OCI-LY1 (cell line): ENCODE measurements at regions not wholly inside any gene's neighbourhood (a gene's known extent, or its start where the extent isn't known, plus 50 kb on each side); places are given as distances from the start of the nearest gene placed in this dataset.

ENCODE experiments used
- H2AFZ ChIP-seq: fragments of 200-600 bp; sonication (generic), shearing (Covaris generic); 2 replicates; pipeline ENCODE4 v1.6.0; 2014; ENCODE audit warnings: antibody characterized with exemption, mild to moderate bottlenecking, low read length
- H3F3A ChIP-seq: fragments of 200-600 bp; sonication (generic), shearing (Covaris generic); 2 replicates; pipeline ENCODE4 v1.6.0; 2014; ENCODE audit warnings: mild to moderate bottlenecking, antibody characterized with exemption, low read length, moderate library complexity; ENCODE audit not compliant: insufficient read depth
- H3K27ac ChIP-seq: fragments of 200-600 bp; sonication (generic); 2 replicates; pipeline ENCODE4 v1.5.1; 2014; ENCODE audit warnings: low read length, mixed run types, mild to moderate bottlenecking, low read depth; ENCODE audit not compliant: poor library complexity, severe bottlenecking
- H3K27me3 ChIP-seq: fragments of 200-600 bp; sonication (generic); 2 replicates; pipeline ENCODE4 v1.6.0; 2014; ENCODE audit warnings: antibody characterized with exemption, mild to moderate bottlenecking, low read length, moderate library complexity; ENCODE audit not compliant: insufficient read depth
- H3K36me3 ChIP-seq: fragments of 200-600 bp; sonication (generic); 2 replicates; pipeline ENCODE4 v1.6.1; 2014; ENCODE audit warnings: mild to moderate bottlenecking, antibody characterized with exemption, low read length, moderate library complexity, mixed read lengths; ENCODE audit not compliant: insufficient read depth
- H3K4me1 ChIP-seq: fragments of 200-600 bp; sonication (generic); 2 replicates; pipeline ENCODE4 v1.5.1; 2014; ENCODE audit warnings: mild to moderate bottlenecking, low read length, moderate library complexity; ENCODE audit not compliant: insufficient read depth, severe bottlenecking
- H3K4me2 ChIP-seq: fragments of 200-600 bp; sonication (generic), shearing (Covaris generic); 2 replicates; pipeline ENCODE4 v1.6.1; 2014; ENCODE audit warnings: low read length
- H3K4me3 ChIP-seq: fragments of 200-600 bp; sonication (generic); 2 replicates; pipeline ENCODE4 v1.5.1; 2014; ENCODE audit warnings: low read length, low read depth, mild to moderate bottlenecking, mixed read lengths; ENCODE audit not compliant: poor library complexity, severe bottlenecking
- H3K79me2 ChIP-seq: fragments of 200-600 bp; shearing (Covaris generic); 2 replicates; pipeline ENCODE4 v1.6.1; 2016; ENCODE audit warnings: mixed run types, low read length, mixed read lengths; ENCODE audit not compliant: insufficient read depth
- H3K9ac ChIP-seq: fragments of 200-600 bp; sonication (generic), shearing (Covaris generic); 2 replicates; pipeline ENCODE4 v1.6.1; 2014; ENCODE audit warnings: mild to moderate bottlenecking, low read length, mixed read lengths
- H3K9me2 ChIP-seq: fragments of 200-600 bp; sonication (generic), shearing (Covaris generic); 2 replicates; pipeline ENCODE4 v1.6.1; 2014; ENCODE audit warnings: low read depth, mild to moderate bottlenecking, low read length, mixed read lengths
- H3K9me3 ChIP-seq: fragments of 200-600 bp; shearing (Covaris generic); 2 replicates; pipeline ENCODE4 v1.6.1; 2014; ENCODE audit warnings: low read length, mixed read lengths
- H4K20me1 ChIP-seq: fragments of 200-600 bp; sonication (generic), shearing (Covaris generic); 2 replicates; pipeline ENCODE4 v1.6.0; 2016; ENCODE audit warnings: mild to moderate bottlenecking, low read length; ENCODE audit not compliant: insufficient read depth
- CTCF ChIP-seq: fragments of 200-600 bp; sonication (generic), shearing (Covaris generic); IDR thresholded peaks from 2 replicates; pipeline ENCODE4 v1.5.1; 2017; ENCODE audit warnings: mild to moderate bottlenecking, antibody characterized with exemption, low read length, moderate library complexity, mixed read lengths
- EZH2 ChIP-seq: fragments of 200-600 bp; sonication (generic), shearing (Covaris generic); IDR thresholded peaks from 2 replicates; pipeline ENCODE4 v1.8.0; 2017; ENCODE audit warnings: borderline replicate concordance, mixed run types, mild to moderate bottlenecking, antibody characterized with exemption, low read length, moderate library complexity, mixed read lengths

GRCh38 chr7:45509222-45509621 lies 64.9 kb upstream of the ADCY1 start:
- Histone ChIP-seq H3K27me3 (no peaks in the 10 kb centered on the region), H3K9me3 (no peaks in the 10 kb centered on the region), H3K4me2 (no peak overlapping the region), H3K36me3 (no peaks in the 10 kb centered on the region), H3K9ac (no peak overlapping the region), H3K79me2 (no peaks in the 10 kb centered on the region), H3K4me3 (no peak overlapping the region), H3K4me1 (no peaks in the 10 kb centered on the region), H3K9me2 (no peaks in the 10 kb centered on the region), H4K20me1 (no peaks in the 10 kb centered on the region), H3K27ac (no peak overlapping the region), H2AFZ (no peak overlapping the region), H3F3A (no peaks in the 10 kb centered on the region)
- TF ChIP-seq CTCF (no peak), EZH2 (no peak)

- no peak overlapping the region for H3K9ac ChIP-seq
- H3K9me3 ChIP-seq = no peaks in the 10 kb centered on the region
- no peaks in the 10 kb centered on the region for H3F3A ChIP-seq
- no peaks in the 10 kb centered on the region for H3K9me2 ChIP-seq
- no peak overlapping the region for H2AFZ ChIP-seq
- H3K27me3 ChIP-seq = no peaks in the 10 kb centered on the region
- H3K27ac ChIP-seq = no peak overlapping the region
- no peaks in the 10 kb centered on the region for H4K20me1 ChIP-seq
- no peak overlapping the region for H3K4me3 ChIP-seq
- no peak overlapping the region for H3K4me2 ChIP-seq
- no peak for TF ChIP-seq EZH2
- no peak for TF ChIP-seq CTCF
- H3K79me2 ChIP-seq = no peaks in the 10 kb centered on the region
- no peaks in the 10 kb centered on the region for H3K36me3 ChIP-seq
- no peaks in the 10 kb centered on the region for H3K4me1 ChIP-seq
Observed at GRCh38 chr7:45511721-45512597, 62.2 kb upstream of the ADCY1 start.

GRCh38 chr7:45514944-45515343 lies 59.2 kb upstream of the ADCY1 start:
- no peak overlapping the region for H3K4me3 ChIP-seq
- no peak overlapping the region for H3K9ac ChIP-seq
- H4K20me1 ChIP-seq = no peaks in the 10 kb centered on the region
- H3K4me2 ChIP-seq = no peak overlapping the region
- H3K79me2 ChIP-seq = no peaks in the 10 kb centered on the region
- H3K4me1 ChIP-seq = no peaks in the 10 kb centered on the region
- no peak for TF ChIP-seq EZH2
- TF ChIP-seq CTCF = no peak
- no peaks in the 10 kb centered on the region for H3K36me3 ChIP-seq
- H3K9me3 ChIP-seq = peaks cover 7% of the 10 kb centered on the region
- H3K27me3 ChIP-seq = no peaks in the 10 kb centered on the region
- H3K9me2 ChIP-seq = no peaks in the 10 kb centered on the region
- H3K27ac ChIP-seq = no peak overlapping the region
- no peak overlapping the region for H2AFZ ChIP-seq
- H3F3A ChIP-seq = no peaks in the 10 kb centered on the region
